KMS-11 (cell line): ENCODE measurements at regions not wholly inside any gene's neighbourhood (a gene's known extent, or its start where the extent isn't known, plus 50 kb on each side); places are given as distances from the start of the nearest gene placed in this dataset.

Experiments
- H2AFZ ChIP-seq: fragments of 200-600 bp; sonication (generic); 2 replicates; pipeline ENCODE4 v1.6.1; 2016; ENCODE audit warnings: antibody characterized with exemption, mixed run types, low read depth
- H3K27ac ChIP-seq: fragments of 200-600 bp; sonication (generic); 2 replicates; pipeline ENCODE4 v1.6.1; 2016; ENCODE audit warnings: mild to moderate bottlenecking, mixed run types
- H3K27me3 ChIP-seq: fragments of 200-600 bp; sonication (generic); 2 replicates; pipeline ENCODE4 v1.6.1; 2017; ENCODE audit warnings: mild to moderate bottlenecking, low read depth, mixed run types, moderate library complexity; ENCODE audit not compliant: insufficient read depth
- H3K36me3 ChIP-seq: fragments of 200-600 bp; sonication (generic); 2 replicates; pipeline ENCODE4 v1.6.1; 2017; ENCODE audit warnings: mild to moderate bottlenecking, mixed run types; ENCODE audit not compliant: insufficient read depth
- H3K4me1 ChIP-seq: fragments of 200-600 bp; sonication (generic); 2 replicates; pipeline ENCODE4 v1.6.1; 2016; ENCODE audit warnings: mild to moderate bottlenecking, low read depth, mixed run types; ENCODE audit not compliant: poor library complexity, severe bottlenecking
- H3K4me2 ChIP-seq: fragments of 200-600 bp; sonication (generic); 2 replicates; pipeline ENCODE4 v1.7.0; 2016; ENCODE audit warnings: mild to moderate bottlenecking, mixed run types
- H3K4me3 ChIP-seq: fragments of 200-600 bp; sonication (generic); IDR thresholded peaks from 2 replicates; pipeline ENCODE4 v1.6.1; 2017; ENCODE audit warnings: low read depth, low read length, mixed read lengths; ENCODE audit not compliant: insufficient read depth
- H3K79me2 ChIP-seq: fragments of 200-600 bp; sonication (generic); 2 replicates; pipeline ENCODE4 v1.6.1; 2016; ENCODE audit warnings: low read depth, mixed run types; ENCODE audit not compliant: insufficient read depth
- H3K9ac ChIP-seq: fragments of 200-600 bp; sonication (generic); 2 replicates; pipeline ENCODE4 v1.6.1; 2016; ENCODE audit warnings: mild to moderate bottlenecking, mixed run types
- H4K20me1 ChIP-seq: fragments of 200-600 bp; sonication (generic); 2 replicates; pipeline ENCODE4 v1.6.1; 2016; ENCODE audit warnings: mild to moderate bottlenecking, mixed run types; ENCODE audit not compliant: insufficient read depth
- CTCF ChIP-seq: fragments of 200-600 bp; sonication (generic); conservative IDR thresholded peaks from 2 replicates; pipeline ENCODE4 v1.6.1; 2017; ENCODE audit warnings: low read depth, mild to moderate bottlenecking, antibody characterized with exemption, low read length, moderate library complexity, mixed read lengths

GRCh38 chr2:118363604-118364003 is 275.3 kb downstream of the INSIG2 start:
- Histone ChIP-seq H4K20me1 (no peaks in the 10 kb centered on the region), H3K9ac (no peak overlapping the region), H3K79me2 (no peaks in the 10 kb centered on the region), H3K36me3 (no peaks in the 10 kb centered on the region), H3K27ac (no peak overlapping the region), H2AFZ (no peak overlapping the region), H3K4me1 (no peaks in the 10 kb centered on the region), H3K27me3 (no peaks in the 10 kb centered on the region), H3K4me2 (no peak overlapping the region), H3K4me3 (no peak overlapping the region)
- TF ChIP-seq CTCF: no peak

DNA sequence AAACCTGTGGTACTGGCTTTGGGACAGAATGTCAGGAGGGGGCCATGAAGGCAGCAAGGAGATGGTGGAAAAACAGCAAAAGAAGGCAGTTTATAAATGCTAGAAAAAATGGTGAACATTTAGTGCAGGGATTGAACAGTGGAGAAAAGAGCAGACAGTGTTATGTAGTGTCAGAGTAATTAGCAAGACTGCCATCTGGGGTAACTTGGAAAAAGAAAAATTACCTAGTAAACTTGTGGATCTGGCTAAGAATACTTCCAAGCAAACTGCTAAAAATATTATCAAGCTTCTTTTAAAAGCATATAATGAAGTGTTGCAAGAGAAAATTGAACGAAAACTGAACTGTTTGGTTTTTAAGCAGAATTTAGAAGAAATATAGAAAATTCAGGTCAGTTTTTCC is 267.8 kb downstream of the INSIG2 start:
- H2AFZ ChIP-seq: no peak overlapping the region

DNA sequence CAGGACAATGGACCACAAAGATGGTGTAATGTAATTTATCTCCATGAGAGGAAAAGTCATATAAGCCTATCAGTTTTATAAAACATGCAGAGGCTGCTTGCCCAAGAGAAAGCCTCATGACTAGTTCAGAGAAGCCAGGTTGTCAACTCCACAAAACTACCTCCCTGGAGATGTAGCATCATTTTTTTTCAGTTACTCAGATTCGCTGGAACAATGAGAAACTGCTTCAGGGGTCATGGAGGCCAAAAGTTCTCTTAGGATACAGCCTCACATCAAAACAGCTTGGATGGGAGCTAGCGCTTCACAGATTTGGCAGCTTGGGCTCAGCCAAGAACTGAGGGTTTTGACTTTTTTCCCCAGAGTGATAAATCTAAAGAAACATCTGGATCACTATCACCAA is 263.5 kb downstream of the INSIG2 start:
- no peaks in the 10 kb centered on the region for H3K27me3 ChIP-seq
- H3K27ac ChIP-seq: no peak overlapping the region
- no peak overlapping the region for H3K4me2 ChIP-seq
- TF ChIP-seq CTCF: no peak
- no peak overlapping the region for H2AFZ ChIP-seq
- H4K20me1 ChIP-seq: no peaks in the 10 kb centered on the region
- no peak overlapping the region for H3K4me3 ChIP-seq
- H3K9ac ChIP-seq: no peak overlapping the region
- no peaks in the 10 kb centered on the region for H3K4me1 ChIP-seq
- H3K79me2 ChIP-seq: no peaks in the 10 kb centered on the region
- H3K36me3 ChIP-seq: no peaks in the 10 kb centered on the region

More for the DNA sequence above, 267.8 kb downstream of the INSIG2 start:
- H3K79me2 ChIP-seq: no peaks in the 10 kb centered on the region
- no peaks in the 10 kb centered on the region for H3K27me3 ChIP-seq
- no peak overlapping the region for H3K4me3 ChIP-seq
- H4K20me1 ChIP-seq: no peaks in the 10 kb centered on the region
- H3K9ac ChIP-seq: no peak overlapping the region
- H3K4me1 ChIP-seq: no peaks in the 10 kb centered on the region
- H3K4me2 ChIP-seq: no peak overlapping the region
- no peaks in the 10 kb centered on the region for H3K36me3 ChIP-seq
- no peak overlapping the region for H3K27ac ChIP-seq
- no peak for TF ChIP-seq CTCF

DNA sequence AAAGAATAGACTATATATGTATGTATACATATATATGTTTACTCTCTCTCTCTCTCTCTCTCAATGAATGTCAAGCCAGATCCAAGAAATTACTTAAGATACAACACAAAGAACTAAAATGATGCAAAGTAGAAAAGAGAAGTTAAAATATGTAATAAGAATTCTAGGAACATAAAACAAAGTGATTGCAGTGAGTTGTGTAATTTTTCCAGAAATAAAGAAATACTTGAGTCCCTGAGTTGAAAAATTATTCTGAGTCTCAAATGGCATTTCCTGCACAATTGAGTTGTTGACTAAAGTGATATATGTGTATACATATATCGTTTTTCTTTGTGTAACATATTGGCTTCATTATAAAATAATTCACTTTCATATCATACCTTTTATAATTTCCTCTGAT is 262.4 kb downstream of the INSIG2 start:
- Histone ChIP-seq H3K4me3 (no peak overlapping the region), H3K36me3 (no peaks in the 10 kb centered on the region), H3K27me3 (no peaks in the 10 kb centered on the region), H3K4me1 (no peaks in the 10 kb centered on the region), H4K20me1 (no peaks in the 10 kb centered on the region), H3K79me2 (no peaks in the 10 kb centered on the region), H2AFZ (no peak overlapping the region), H3K9ac (no peak overlapping the region), H3K4me2 (no peak overlapping the region), H3K27ac (no peak overlapping the region)
- TF ChIP-seq CTCF: no peak

DNA sequence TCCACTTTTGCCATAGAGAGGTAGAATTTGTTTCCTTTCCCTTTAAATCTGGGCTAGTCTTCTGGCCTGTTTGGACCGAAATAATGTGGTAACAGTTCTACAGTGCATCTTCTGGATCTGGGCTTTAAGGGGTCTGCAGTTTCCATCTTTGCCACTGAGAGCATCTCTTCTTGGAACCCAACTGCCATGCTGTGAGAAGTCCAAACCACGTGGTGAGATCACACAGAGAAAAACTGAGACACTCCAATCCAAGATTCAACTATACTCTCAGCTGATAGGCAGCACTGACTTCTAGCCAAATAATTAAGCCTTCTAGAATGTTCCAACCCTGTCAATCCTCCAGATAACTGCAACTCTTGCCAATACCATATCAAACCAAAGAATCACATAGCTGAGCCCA is 261.1 kb downstream of the INSIG2 start:
- Histone ChIP-seq H3K4me1 (no peaks in the 10 kb centered on the region), H3K4me3 (no peak overlapping the region), H3K27ac (no peak overlapping the region), H3K4me2 (no peak overlapping the region), H2AFZ (no peak overlapping the region), H3K27me3 (no peaks in the 10 kb centered on the region), H3K79me2 (no peaks in the 10 kb centered on the region), H3K36me3 (no peaks in the 10 kb centered on the region), H3K9ac (no peak overlapping the region), H4K20me1 (no peaks in the 10 kb centered on the region)
- TF ChIP-seq CTCF: no peak
